HPDE6-E6E7 (cell line): ENCODE measurements at regions not wholly inside any gene's neighbourhood (a gene's known extent, or its start where the extent isn't known, plus 50 kb on each side); places are given as distances from the start of the nearest gene placed in this dataset.

ENCODE experiments used
- DNase-seq: peaks from one replicate; pipeline ENCODE4 v3.0.0; 2011; ENCODE audit warnings: missing footprints; ENCODE audit errors: extremely low spot score

GRCh38 chr2:151033271-151034248, 228.1 kb downstream of the RBM43 start:
- DNase-seq: no peak

DNA sequence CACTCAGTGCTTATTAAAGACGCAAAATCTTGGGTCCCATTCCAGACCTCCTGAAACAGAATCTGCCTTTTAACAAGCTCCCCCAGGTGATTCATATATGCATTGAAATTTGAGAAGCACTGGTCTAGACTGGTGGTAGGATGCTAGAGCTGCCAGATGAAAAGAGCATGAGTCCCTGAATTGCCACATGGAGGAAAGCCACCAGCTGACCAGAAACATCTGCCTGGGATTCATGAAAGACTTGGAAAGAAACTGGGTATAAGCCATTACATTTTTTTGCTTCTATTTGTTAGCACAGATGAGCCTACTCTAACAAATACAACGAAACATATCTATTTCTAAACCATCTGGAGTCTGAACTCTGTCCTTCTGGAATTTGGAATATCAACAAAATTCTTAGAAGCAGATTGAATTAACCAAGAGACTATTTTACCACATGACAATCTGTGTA, 228.9 kb downstream of the RBM43 start:
- no peak for DNase-seq

DNA sequence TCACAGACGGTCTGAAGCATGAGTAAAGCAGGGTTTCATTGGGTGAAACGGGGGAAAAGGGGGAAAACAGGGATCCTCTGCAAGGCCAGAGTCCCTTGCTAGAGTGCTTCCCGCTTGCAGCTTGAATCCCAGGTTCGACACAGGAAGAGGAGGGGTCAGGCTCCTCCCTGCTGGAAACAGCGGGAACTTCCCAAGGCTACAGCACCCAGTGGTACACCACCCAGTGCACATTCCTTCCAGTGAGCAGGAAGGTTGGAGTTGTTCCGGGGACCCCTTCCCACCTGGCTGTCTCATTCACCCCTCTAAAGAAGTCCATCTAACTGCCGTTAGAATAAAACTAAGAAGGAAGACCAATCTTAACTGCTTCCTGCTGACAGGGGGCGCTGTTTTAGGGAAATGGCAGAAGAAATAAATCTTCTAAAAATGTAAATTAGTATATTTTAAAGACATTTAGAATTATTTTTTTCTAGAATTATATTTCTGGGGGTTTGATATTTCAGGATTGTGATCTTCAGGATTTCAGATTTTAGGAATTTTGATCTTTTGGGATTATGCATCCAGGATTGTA, 230.9 kb downstream of the RBM43 start:
- no peak for DNase-seq

DNA sequence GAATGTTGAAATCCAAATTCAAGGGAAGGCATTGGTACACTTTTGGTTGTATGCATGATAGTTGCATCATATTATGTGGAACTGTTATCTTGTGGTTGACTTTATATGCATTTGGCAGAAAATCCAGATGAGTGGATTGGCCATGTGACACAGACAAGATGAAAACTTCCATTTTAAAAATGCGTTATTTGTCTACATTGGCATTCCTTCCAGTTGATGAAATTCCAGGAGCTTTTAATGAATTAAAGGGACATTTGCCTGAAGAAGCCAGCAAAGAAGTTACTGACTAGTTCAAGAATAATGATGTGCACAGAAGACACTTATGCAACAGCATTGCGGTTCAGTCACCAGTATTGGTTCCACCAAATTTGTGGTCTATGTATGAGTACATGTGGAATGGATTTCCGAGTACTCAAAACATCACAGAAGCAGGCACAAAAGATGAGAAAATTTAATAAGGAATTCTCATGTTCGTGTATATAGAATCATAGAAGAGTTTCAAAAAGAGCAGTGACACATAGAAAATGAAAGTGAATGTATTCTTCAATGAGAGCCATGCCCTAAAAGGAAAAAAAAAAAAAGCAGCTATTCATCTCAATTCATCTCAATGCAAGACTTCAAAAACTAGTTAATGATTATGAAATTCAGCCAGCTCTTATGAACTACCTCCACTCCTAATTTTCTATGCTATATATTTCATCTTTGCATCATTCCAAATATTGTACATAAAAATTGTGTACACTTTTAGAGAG, 232.1 kb downstream of the RBM43 start:
- DNase-seq: no peak

GRCh38 chr2:151028691-151029176, 232.9 kb downstream of the RBM43 start:
- no peak for DNase-seq

GRCh38 chr2:151027151-151027550, 234.5 kb downstream of the RBM43 start:
- no peak for DNase-seq

DNA sequence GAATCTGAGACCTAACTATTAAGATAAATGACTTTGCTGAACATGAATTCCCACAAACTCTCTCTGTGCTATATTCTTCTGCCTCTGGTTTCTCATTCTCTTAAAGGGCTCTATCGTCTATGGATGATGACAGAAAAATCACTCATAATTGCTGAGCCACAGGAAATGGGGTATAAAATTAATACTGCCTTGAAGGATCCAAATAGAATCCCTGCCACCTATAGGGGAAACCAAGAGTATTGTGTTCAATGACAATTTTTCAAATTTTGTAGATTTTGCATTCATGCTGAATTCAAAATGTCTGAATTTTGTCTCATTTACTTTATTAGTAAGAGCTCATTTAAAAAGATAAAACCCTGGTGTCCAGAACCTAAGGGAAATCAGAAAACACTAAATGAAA, 235.8 kb downstream of the RBM43 start:
- no peak for DNase-seq

GRCh38 chr2:151024696-151025251, 236.9 kb downstream of the RBM43 start:
- no peak for DNase-seq

GRCh38 chr2:151021747-151022452, 239.8 kb downstream of the RBM43 start:
- no peak for DNase-seq

DNA sequence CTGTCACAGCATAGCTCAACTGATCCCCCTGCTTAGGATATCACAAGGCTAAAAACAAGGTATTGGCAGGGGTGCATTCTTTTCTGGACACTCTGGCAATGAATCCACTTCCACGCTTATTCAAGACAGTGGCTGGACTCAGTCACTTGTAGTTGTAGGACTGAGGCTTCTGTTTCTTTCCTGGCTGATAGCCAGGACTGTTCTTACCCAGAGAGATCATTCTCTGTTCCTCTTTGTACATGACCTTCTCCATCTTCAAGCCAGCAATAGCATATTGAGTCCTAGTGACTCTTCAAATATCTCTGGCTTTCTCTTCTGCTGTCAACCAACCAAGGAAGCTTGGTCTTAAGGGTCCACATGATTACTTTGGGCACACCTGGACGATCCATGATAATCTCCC, 241.3 kb downstream of the RBM43 start:
- DNase-seq: no peak

- no peak for DNase-seq
These were observed 252.1 kb downstream of the RBM43 start for GRCh38 chr2:151009437-151010175.

DNA sequence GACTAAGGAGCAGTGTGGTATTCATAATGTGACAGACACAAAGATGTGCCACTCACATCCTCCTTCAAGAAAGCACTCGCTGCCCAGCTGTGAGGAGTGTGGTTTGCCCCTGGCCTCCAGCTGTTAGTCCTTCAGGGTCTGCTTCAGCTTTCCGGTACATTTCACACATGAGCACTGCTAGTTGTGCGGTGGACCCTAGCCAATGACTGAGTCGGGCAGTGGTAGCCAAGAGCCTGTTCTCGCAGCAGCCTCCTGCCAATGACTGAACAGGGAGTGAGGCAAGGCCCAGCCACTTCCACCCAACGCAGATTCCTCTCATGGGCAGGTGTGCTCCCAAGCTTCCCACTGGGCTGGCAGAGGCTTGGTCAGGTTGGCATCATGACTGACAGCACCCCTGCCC, 254.3 kb downstream of the RBM43 start:
- DNase-seq: no peak

DNA sequence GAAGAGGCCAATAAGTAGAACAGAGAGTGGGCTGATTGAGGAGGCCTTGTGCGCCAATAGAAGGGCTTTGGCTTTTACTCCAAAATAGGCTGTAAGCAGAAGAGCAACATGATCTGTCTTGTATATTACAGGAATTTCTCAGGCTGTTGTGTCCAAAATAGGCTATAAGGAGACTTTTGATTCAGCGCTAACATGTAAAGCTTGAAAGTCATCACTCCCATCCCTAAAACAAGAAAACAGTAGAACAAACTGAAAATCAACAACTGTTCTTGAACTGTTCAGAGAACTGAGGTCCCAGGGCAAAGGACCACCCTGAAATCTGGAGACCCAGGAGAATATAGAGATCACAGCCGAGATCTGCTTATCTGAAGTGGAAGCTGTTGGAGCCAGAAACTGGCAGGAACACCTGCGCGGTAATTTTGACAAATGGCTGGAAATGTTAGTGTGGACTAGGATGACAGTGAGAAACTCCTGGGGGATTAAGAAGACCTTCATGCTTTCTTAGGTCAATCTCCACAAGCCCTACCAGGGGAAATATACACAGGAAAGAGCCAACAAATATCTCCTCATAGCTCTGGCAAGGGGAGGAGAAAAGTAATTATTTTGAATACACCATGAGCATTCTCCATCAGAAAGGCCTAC, 258.6 kb downstream of the RBM43 start:
- DNase-seq: no peak

GRCh38 chr2:150997702-150998440, 263.8 kb downstream of the RBM43 start:
- no peak for DNase-seq

DNA sequence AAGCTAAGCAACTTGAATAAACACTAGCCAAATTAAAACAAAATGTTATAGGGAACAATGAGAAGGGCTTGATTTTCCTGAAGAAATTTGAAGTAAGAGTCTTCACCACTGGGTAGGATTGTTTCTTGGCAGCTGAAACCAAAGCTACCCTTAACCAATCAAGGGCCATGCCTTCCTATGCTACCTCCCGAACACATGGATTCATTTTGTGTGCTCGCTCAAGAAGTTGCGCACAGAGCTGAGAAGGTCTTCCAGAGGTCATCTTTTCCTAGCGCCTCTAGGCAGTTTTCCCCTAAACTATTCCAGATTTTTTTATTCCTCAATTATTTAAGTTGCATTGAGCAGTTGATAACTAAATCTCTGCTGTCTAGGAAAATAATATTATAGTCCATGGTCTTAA, 264.6 kb downstream of the RBM43 start:
- DNase-seq: no peak

DNA sequence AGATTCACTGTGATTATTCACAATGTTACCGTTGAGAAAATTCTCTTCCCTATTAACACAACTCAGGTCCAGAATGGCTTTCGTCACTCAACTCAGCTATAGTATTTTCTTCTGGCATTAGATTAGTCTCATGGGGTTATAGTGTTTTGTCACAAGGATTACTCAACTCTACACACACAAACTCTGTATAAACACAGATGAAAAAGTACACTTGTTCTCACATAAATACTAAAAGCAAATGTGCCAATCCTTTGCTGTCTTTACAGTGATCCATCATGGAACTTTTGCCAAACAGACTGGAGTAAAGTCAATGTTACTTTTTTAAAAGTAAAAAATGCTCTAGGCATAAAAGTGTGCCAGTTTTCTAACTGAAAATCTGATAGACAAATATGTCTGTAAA, 267.6 kb downstream of the RBM43 start:
- no peak for DNase-seq

- no peak for DNase-seq
These were observed 271.7 kb downstream of the RBM43 start for GRCh38 chr2:150989969-150990368.

GRCh38 chr2:150985741-150986140, 275.9 kb downstream of the RBM43 start:
- no peak for DNase-seq

GRCh38 chr2:150983314-150983897, 278.3 kb downstream of the RBM43 start:
- DNase-seq: no peak
